DND-41 (cell line): ENCODE measurements at regions not wholly inside any gene's neighbourhood (a gene's known extent, or its start where the extent isn't known, plus 50 kb on each side); places are given as distances from the start of the nearest gene placed in this dataset.

Source experiments
- EZH2 ChIP-seq: IDR thresholded peaks from 3 replicates; pipeline ENCODE4 v1.6.1; 2012; ENCODE audit warnings: borderline replicate concordance, low read depth, mild to moderate bottlenecking, moderate library complexity, low read length, inconsistent platforms; ENCODE audit not compliant: severe bottlenecking
- TF ChIP-seq, protein P1 (sequence below): IDR thresholded peaks from 2 replicates; pipeline ENCODE4 v1.5.1; 2012; ENCODE audit warnings: borderline replicate concordance, low read length, moderate library complexity, mild to moderate bottlenecking; ENCODE audit not compliant: poor library complexity, severe bottlenecking; ENCODE audit errors: extremely low read depth

DNA sequence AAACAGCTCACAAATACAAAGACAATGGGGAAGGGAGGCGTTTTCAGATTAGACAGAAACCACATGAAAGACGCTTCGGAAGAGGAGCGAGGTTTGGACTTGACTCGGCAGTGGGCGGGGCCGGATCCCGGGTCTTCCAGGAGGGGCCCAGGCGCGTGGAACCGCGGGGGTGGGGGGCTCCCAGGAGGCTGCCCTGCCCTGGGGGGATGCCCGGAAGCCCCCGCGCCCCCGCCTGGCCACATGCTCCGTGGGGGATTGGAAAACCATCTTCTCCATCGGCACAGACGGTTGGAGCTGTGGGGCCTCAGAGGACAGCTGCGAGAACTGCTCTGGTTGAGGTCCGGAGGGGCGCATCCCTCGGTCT, 186.0 kb upstream of the SHH start:
- TF ChIP-seq, protein P1, sequence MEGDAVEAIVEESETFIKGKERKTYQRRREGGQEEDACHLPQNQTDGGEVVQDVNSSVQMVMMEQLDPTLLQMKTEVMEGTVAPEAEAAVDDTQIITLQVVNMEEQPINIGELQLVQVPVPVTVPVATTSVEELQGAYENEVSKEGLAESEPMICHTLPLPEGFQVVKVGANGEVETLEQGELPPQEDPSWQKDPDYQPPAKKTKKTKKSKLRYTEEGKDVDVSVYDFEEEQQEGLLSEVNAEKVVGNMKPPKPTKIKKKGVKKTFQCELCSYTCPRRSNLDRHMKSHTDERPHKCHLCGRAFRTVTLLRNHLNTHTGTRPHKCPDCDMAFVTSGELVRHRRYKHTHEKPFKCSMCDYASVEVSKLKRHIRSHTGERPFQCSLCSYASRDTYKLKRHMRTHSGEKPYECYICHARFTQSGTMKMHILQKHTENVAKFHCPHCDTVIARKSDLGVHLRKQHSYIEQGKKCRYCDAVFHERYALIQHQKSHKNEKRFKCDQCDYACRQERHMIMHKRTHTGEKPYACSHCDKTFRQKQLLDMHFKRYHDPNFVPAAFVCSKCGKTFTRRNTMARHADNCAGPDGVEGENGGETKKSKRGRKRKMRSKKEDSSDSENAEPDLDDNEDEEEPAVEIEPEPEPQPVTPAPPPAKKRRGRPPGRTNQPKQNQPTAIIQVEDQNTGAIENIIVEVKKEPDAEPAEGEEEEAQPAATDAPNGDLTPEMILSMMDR, result no peak
- no peak for TF ChIP-seq EZH2
